OCI-LY3 (cell line): ENCODE measurements at regions not wholly inside any gene's neighbourhood (a gene's known extent, or its start where the extent isn't known, plus 50 kb on each side); places are given as distances from the start of the nearest gene placed in this dataset.

Source experiments
- H2AFZ ChIP-seq: fragments of 200-600, 300-600 bp; shearing (Covaris generic); 2 replicates; pipeline ENCODE4 v1.6.0; 2014; ENCODE audit warnings: antibody characterized with exemption, low read depth, low read length
- H3K27ac ChIP-seq: fragments of 200-600, 300-600 bp; sonication (generic); 2 replicates; pipeline ENCODE4 v1.5.1; 2014; ENCODE audit warnings: mild to moderate bottlenecking, low read length, moderate library complexity, mixed read lengths
- H3K27me3 ChIP-seq: fragments of 200-600, 300-600 bp; sonication (generic); 2 replicates; pipeline ENCODE4 v1.6.1; 2014; ENCODE audit warnings: low read depth, low read length, mixed read lengths
- H3K36me3 ChIP-seq: fragments of 200-600, 300-600 bp; sonication (generic); replicated peaks from 2 replicates; pipeline ENCODE3; 2014; ENCODE audit warnings: low read depth, low read length, mixed read lengths
- H3K4me1 ChIP-seq: fragments of 300-600, 200-600 bp; sonication (generic); 2 replicates; pipeline ENCODE4 v1.6.1; 2014; ENCODE audit warnings: low read length, mixed read lengths
- H3K4me2 ChIP-seq: fragments of 200-600, 300-600 bp; sonication (generic); 2 replicates; pipeline ENCODE4 v1.6.1; 2014; ENCODE audit warnings: low read length, mixed read lengths
- H3K4me3 ChIP-seq: fragments of 300-600, 200-600 bp; sonication (generic); 2 replicates; pipeline ENCODE4 v1.5.1; 2014; ENCODE audit warnings: antibody characterized with exemption, mild to moderate bottlenecking, low read length, moderate library complexity
- H3K79me2 ChIP-seq: fragments of 300-600, 200-600 bp; shearing (Covaris generic); 2 replicates; pipeline ENCODE4 v1.6.1; 2014; ENCODE audit warnings: mild to moderate bottlenecking, low read length, mixed read lengths
- H3K9ac ChIP-seq: fragments of 300-600, 200-600 bp; shearing (Covaris generic); 2 replicates; pipeline ENCODE4 v1.6.0; 2014; ENCODE audit warnings: mild to moderate bottlenecking, low read length, moderate library complexity
- H3K9me3 ChIP-seq: fragments of 200-600, 300-600 bp; shearing (Covaris generic); 2 replicates; pipeline ENCODE4 v1.6.1; 2014; ENCODE audit warnings: low read length, mixed read lengths; ENCODE audit not compliant: insufficient read depth
- H4K20me1 ChIP-seq: fragments of 200-600, 300-600 bp; sonication (generic); 2 replicates; pipeline ENCODE4 v1.6.1; 2016; ENCODE audit warnings: low read length, mixed read lengths; ENCODE audit not compliant: insufficient read depth
- CTCF ChIP-seq: fragments of 200-600, 300-600 bp; sonication (generic); IDR thresholded peaks from 2 replicates; pipeline ENCODE4 v1.5.1; 2014; ENCODE audit warnings: antibody characterized with exemption, low read length, low read depth
- EZH2phosphoT487 ChIP-seq: fragments of 200-600 bp; shearing (Covaris generic); IDR thresholded peaks from 2 replicates; pipeline ENCODE4 v1.6.1; 2018; ENCODE audit warnings: antibody characterized with exemption, mixed run types, low read depth

GRCh38 chr20:52015155-52015554 lies 176.4 kb downstream of the ZFP64 start:
- Histone ChIP-seq H3K27ac (no peak overlapping the region), H3K79me2 (no peaks in the 10 kb centered on the region), H3K4me3 (no peak overlapping the region), H2AFZ (no peak overlapping the region), H3K9ac (no peak overlapping the region), H3K9me3 (no peaks in the 10 kb centered on the region), H4K20me1 (no peaks in the 10 kb centered on the region), H3K4me2 (no peak overlapping the region), H3K36me3 (no peaks in the 10 kb centered on the region), H3K4me1 (no peaks in the 10 kb centered on the region), H3K27me3 (no peaks in the 10 kb centered on the region)
- TF ChIP-seq EZH2phosphoT487 (no peak), CTCF (no peak)

- Histone ChIP-seq H3K36me3 (no peaks in the 10 kb centered on the region), H3K9me3 (no peaks in the 10 kb centered on the region), H3K4me2 (no peak overlapping the region), H4K20me1 (no peaks in the 10 kb centered on the region), H3K4me3 (no peak overlapping the region), H3K4me1 (no peaks in the 10 kb centered on the region), H3K27ac (no peak overlapping the region), H3K9ac (no peak overlapping the region), H2AFZ (no peak overlapping the region), H3K27me3 (no peaks in the 10 kb centered on the region; the same call in 1 of the 2 replicates), H3K79me2 (no peaks in the 10 kb centered on the region)
- TF ChIP-seq EZH2phosphoT487, result no peak
- no peak for TF ChIP-seq CTCF
Observed at GRCh38 chr20:52012079-52012478, 179.5 kb downstream of the ZFP64 start.

GRCh38 chr20:52011093-52011492 lies 180.5 kb downstream of the ZFP64 start:
- Histone ChIP-seq H3K27me3 (no peaks in the 10 kb centered on the region; the same call in 1 of the 2 replicates), H4K20me1 (no peaks in the 10 kb centered on the region), H3K27ac (no peak overlapping the region), H3K36me3 (no peaks in the 10 kb centered on the region), H3K4me2 (no peak overlapping the region), H2AFZ (no peak overlapping the region), H3K4me1 (no peaks in the 10 kb centered on the region), H3K4me3 (no peak overlapping the region), H3K79me2 (no peaks in the 10 kb centered on the region), H3K9me3 (no peaks in the 10 kb centered on the region), H3K9ac (no peak overlapping the region)
- TF ChIP-seq EZH2phosphoT487 (no peak), CTCF (no peak)

GRCh38 chr20:52010541-52010940 lies 181.0 kb downstream of the ZFP64 start:
- Histone ChIP-seq H3K4me2 (no peak overlapping the region), H3K27ac (no peak overlapping the region), H3K4me1 (no peaks in the 10 kb centered on the region), H3K27me3 (peaks cover 4% of the 10 kb centered on the region; the same call in 1 of the 2 replicates), H3K79me2 (no peaks in the 10 kb centered on the region), H3K9ac (no peak overlapping the region), H3K4me3 (no peak overlapping the region), H4K20me1 (no peaks in the 10 kb centered on the region), H2AFZ (no peak overlapping the region), H3K36me3 (no peaks in the 10 kb centered on the region), H3K9me3 (no peaks in the 10 kb centered on the region)
- no peak for TF ChIP-seq CTCF
- no peak for TF ChIP-seq EZH2phosphoT487
